ENCODE measurements at regions not wholly inside any gene's neighbourhood (a gene's known extent, or its start where the extent isn't known, plus 50 kb on each side); places are given as distances from the start of the nearest gene placed in this dataset.
"Not testable (repeated sequence)": the region's sequence is repeated elsewhere in the genome, so short reads cannot be mapped to it uniquely, and the experiment has no call there.

GRCh38 chr9:71508141-71508540 is 260.2 kb downstream of the CEMIP2 start:
- TF ChIP-seq CTCF (IDR thresholded peaks at IDR 0.05; ENCODE audit: low read depth, low read length); MYC (IDR thresholded peaks at IDR 0.05; ENCODE audit: low read depth, low read length); POLR2A (IDR thresholded peaks at IDR 0.05; ENCODE audit: extremely low read depth, insufficient read length): not testable (repeated sequence)

All from NB4 (cell line).